GM12873 (cell line): ENCODE measurements at regions not wholly inside any gene's neighbourhood (a gene's known extent, or its start where the extent isn't known, plus 50 kb on each side); places are given as distances from the start of the nearest gene placed in this dataset.

Experiments
- CTCF ChIP-seq: IDR thresholded peaks from 2 replicates; pipeline ENCODE4 v1.5.1; 2012; ENCODE audit warnings: low read depth, mild to moderate bottlenecking, moderate library complexity, low read length, control low read depth; ENCODE audit not compliant: insufficient read depth; ENCODE audit errors: missing control alignments

DNA sequence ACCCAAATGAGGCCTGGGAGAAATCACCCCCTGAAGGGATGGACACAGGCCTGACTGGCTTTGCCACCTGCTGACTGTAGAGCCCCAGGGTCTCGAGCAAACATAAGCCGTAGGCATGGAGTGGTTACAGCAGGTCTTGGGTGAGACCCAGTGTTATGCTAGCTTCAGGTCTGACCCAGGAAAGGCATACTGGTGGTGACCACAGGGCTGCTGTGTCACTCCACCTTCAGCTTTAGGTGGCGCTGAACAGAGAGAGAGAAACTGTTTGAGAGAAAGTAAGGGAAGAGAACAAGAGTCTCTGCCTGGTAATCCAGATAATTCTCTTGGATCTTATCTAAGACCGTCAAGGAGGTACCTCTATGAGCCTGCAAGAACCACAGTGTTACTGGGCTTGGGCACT is 1544.2 kb upstream of the TMEFF2 start:
- no peak for TF ChIP-seq CTCF

DNA sequence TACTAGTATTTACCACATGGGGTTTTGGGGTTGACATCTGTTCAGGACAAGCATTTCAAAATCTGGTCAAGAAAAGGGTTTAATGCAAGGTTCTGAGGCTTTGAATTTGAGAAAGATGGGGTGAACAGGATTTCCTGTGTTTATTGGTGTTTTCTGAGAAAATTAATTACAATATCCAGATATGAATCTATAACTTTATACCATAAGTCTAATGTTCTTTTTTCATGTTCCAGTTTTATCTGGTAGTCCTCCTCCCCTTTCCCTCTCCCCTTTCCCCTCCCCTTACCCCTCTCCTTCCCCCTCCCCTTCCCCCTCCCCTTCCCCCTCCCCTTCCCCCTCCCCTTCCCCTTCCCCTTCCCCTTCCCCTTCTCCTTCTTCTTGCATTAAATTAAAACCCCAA is 1518.2 kb upstream of the TMEFF2 start:
- TF ChIP-seq CTCF = no peak

DNA sequence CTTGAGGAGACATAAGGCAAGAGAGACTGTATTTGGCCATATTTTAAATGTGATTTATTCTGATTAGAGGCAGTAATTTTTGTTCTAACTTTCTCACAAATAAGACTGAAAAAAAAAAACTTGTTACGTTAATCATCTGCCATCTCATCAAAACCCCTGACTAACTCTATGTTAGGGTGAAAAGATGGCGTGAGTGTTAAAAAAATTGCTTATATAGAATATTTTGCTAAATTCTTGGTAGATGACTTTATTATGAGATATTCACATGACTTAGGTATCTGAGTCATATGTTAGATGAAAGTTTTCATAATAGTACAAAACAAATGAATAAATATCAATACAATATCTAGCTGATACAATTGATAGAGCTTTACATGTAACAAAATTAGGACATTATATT is 1508.7 kb upstream of the TMEFF2 start:
- TF ChIP-seq CTCF = no peak

DNA sequence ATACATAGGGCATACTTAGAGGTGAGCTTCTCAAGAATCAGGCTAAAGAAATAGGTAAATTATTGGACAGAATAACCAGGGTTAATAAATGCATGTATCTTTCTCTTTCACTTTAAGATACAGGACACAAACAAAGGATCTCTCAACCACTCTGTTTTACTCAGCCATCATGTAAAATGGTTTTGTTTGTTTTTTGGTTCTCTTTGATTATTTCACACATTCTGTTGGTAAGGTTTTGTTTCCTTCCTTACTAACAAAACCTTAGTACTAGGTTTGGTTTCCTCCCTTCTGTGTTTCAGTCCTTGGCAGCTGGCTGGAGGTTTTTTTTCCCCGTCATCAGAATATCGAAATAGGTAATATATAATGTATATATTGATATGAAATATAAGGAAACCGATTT is 1506.8 kb upstream of the TMEFF2 start:
- no peak for TF ChIP-seq CTCF

DNA sequence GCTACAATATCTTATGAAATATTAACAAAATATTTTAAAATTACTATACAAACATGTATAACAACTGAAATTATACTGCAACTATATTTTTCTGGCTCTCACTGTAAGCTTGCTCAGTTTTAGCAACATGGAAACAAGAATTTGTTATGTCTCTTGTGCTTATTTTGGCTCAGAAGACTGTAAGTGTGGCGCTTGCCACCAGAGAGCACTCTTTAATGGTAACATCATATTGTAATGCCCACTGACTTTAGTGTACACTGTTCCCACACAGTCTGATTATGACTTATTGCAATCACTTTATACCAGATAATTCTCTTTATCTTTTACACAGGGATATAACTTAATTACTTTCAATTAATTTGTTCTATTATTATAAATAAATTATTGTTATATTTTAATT is 1500.6 kb upstream of the TMEFF2 start:
- peak; percentile 37 for TF ChIP-seq CTCF

GRCh38 chr2:193693758-193694157 is 1499.0 kb upstream of the TMEFF2 start:
- TF ChIP-seq CTCF = no peak

DNA sequence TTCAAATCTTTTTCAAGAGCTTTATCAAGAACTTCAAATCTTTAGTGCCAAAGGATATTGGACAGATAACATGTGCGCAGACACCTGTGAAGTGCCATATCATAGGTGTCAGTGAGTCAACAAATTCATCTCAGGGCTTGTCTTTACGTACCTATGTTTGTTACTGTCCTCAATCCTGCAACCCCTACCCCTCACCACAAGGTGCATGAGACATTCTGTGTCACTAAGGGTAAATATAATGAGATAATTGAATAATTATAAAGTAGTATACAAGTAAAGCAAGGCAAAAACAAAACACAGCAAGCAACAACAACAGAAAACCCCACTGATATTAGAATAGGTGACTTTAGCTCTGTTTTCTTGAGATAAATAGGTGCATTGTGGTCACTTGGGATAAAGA is 1495.8 kb upstream of the TMEFF2 start:
- peak; percentile 11 for TF ChIP-seq CTCF

- no peak for TF ChIP-seq CTCF
These were observed 1492.5 kb upstream of the TMEFF2 start for GRCh38 chr2:193687195-193687594.
